ENCODE measurements at regions not wholly inside any gene's neighbourhood (a gene's known extent, or its start where the extent isn't known, plus 50 kb on each side); places are given as distances from the start of the nearest gene placed in this dataset.

DNA sequence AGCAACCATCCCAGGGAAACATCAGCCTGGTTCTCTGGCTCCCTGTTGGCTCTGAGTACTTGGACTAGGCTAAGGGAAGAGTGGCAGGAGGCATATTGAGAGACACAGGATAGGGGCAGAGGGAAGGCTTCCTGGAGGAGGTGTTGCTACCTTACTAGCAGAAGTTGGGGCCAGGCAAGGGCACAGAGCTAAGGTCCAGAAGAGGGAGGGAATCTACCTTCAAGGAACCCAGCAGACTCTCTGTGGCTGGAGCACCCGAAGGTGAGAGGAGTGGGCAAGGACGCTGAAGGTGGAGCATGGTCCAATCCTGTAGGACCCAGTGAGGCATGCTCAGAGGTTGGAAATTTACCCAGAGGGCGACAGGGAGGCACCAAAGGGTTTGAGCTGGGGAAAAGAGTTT is 191.9 kb downstream of the TFAP2C start:
- TF ChIP-seq, protein P1, sequence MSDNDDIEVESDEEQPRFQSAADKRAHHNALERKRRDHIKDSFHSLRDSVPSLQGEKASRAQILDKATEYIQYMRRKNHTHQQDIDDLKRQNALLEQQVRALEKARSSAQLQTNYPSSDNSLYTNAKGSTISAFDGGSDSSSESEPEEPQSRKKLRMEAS (IDR thresholded peaks at IDR 0.05) = no peak
- TF ChIP-seq, protein P2, sequence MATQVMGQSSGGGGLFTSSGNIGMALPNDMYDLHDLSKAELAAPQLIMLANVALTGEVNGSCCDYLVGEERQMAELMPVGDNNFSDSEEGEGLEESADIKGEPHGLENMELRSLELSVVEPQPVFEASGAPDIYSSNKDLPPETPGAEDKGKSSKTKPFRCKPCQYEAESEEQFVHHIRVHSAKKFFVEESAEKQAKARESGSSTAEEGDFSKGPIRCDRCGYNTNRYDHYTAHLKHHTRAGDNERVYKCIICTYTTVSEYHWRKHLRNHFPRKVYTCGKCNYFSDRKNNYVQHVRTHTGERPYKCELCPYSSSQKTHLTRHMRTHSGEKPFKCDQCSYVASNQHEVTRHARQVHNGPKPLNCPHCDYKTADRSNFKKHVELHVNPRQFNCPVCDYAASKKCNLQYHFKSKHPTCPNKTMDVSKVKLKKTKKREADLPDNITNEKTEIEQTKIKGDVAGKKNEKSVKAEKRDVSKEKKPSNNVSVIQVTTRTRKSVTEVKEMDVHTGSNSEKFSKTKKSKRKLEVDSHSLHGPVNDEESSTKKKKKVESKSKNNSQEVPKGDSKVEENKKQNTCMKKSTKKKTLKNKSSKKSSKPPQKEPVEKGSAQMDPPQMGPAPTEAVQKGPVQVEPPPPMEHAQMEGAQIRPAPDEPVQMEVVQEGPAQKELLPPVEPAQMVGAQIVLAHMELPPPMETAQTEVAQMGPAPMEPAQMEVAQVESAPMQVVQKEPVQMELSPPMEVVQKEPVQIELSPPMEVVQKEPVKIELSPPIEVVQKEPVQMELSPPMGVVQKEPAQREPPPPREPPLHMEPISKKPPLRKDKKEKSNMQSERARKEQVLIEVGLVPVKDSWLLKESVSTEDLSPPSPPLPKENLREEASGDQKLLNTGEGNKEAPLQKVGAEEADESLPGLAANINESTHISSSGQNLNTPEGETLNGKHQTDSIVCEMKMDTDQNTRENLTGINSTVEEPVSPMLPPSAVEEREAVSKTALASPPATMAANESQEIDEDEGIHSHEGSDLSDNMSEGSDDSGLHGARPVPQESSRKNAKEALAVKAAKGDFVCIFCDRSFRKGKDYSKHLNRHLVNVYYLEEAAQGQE (IDR thresholded peaks at IDR 0.05; ENCODE audit: low read depth) = no peak
- TF ChIP-seq TAF1 (IDR thresholded peaks at IDR 0.05; ENCODE audit: low read depth) (no peak), FOXM1 (IDR thresholded peaks at IDR 0.05; ENCODE audit: borderline replicate concordance, low read depth) (no peak), TEAD4 (IDR thresholded peaks at IDR 0.05) (no peak), EGR1 (IDR thresholded peaks at IDR 0.05) (no peak), EP300 (IDR thresholded peaks at IDR 0.05; ENCODE audit: borderline replicate concordance) (no peak), RAD21 (IDR thresholded peaks at IDR 0.05; ENCODE audit: low read depth) (no peak), CREB1 (IDR thresholded peaks at IDR 0.05; ENCODE audit: low read depth) (no peak), YY1 (IDR thresholded peaks at IDR 0.05; ENCODE audit: low read depth) (no peak)
- TF ChIP-seq, protein P3, sequence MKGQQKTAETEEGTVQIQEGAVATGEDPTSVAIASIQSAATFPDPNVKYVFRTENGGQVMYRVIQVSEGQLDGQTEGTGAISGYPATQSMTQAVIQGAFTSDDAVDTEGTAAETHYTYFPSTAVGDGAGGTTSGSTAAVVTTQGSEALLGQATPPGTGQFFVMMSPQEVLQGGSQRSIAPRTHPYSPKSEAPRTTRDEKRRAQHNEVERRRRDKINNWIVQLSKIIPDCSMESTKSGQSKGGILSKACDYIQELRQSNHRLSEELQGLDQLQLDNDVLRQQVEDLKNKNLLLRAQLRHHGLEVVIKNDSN (IDR thresholded peaks at IDR 0.05) = no peak

Measured in Ishikawa (cell line).